ENCODE measurements at regions not wholly inside any gene's neighbourhood (a gene's known extent, or its start where the extent isn't known, plus 50 kb on each side); places are given as distances from the start of the nearest gene placed in this dataset.

GRCh38 chr6:210778-211374 lies 81.4 kb upstream of the DUSP22 start:
- TF ChIP-seq POLR2A (IDR thresholded peaks at IDR 0.05) (no peak), CTCF (IDR thresholded peaks at IDR 0.05) (no peak), POLR2AphosphoS5 (IDR thresholded peaks at IDR 0.05) (no peak)
- Histone ChIP-seq H3K9me3 (peaks cover 0 to 8% of the 10 kb centered on the region in 2 donors), H3K36me3 (no peaks in the 10 kb centered on the region), H3K4me3 (no peak overlapping the region), H3K27ac (no peak overlapping the region), H3K27me3 (peaks cover 0 to 30% of the 10 kb centered on the region in 2 donors), H3K4me1 (no peaks in the 10 kb centered on the region)
- no peak for DNase-seq (ENCODE audit: low spot score in 2 of 2)
- intact Hi-C loops (cut with DNase I; ENCODE audit: low total_unique reads) = no loop called here

GRCh38 chr6:211871-212497 lies 80.3 kb upstream of the DUSP22 start:
- intact Hi-C loops (cut with DNase I; ENCODE audit: low total_unique reads) = no loop called here
- Histone ChIP-seq H3K27ac (no peak overlapping the region), H3K4me1 (no peaks in the 10 kb centered on the region), H3K27me3 (peaks cover 0 to 30% of the 10 kb centered on the region in 2 donors), H3K9me3 (peaks cover 0 to 8% of the 10 kb centered on the region in 2 donors), H3K36me3 (no peaks in the 10 kb centered on the region), H3K4me3 (no peak overlapping the region)
- DNase-seq (ENCODE audit: low spot score in 2 of 2) = no peak
- TF ChIP-seq POLR2A (IDR thresholded peaks at IDR 0.05) (no peak), CTCF (IDR thresholded peaks at IDR 0.05) (no peak), POLR2AphosphoS5 (IDR thresholded peaks at IDR 0.05) (no peak)

GRCh38 chr6:213284-213683 lies 79.0 kb upstream of the DUSP22 start:
- DNase-seq (ENCODE audit: low spot score in 2 of 2) = no peak
- Histone ChIP-seq H3K27ac (no peak overlapping the region), H3K4me1 (no peaks in the 10 kb centered on the region), H3K4me3 (no peak overlapping the region), H3K36me3 (no peaks in the 10 kb centered on the region), H3K27me3 (peaks cover 0 to 30% of the 10 kb centered on the region in 2 donors), H3K9me3 (peaks cover 0 to 8% of the 10 kb centered on the region in 2 donors)
- TF ChIP-seq CTCF (IDR thresholded peaks at IDR 0.05) = no peak
- TF ChIP-seq POLR2A (IDR thresholded peaks at IDR 0.05) = no peak
- no peak for TF ChIP-seq POLR2AphosphoS5 (IDR thresholded peaks at IDR 0.05)
- intact Hi-C loops (cut with DNase I; ENCODE audit: low total_unique reads) = no loop called here

GRCh38 chr6:214428-214827 lies 77.9 kb upstream of the DUSP22 start:
- no peak for DNase-seq (ENCODE audit: low spot score in 2 of 2)

More at GRCh38 chr6:214428-214827, 77.9 kb upstream of the DUSP22 start:
- H3K36me3 ChIP-seq = no peaks in the 10 kb centered on the region
- peaks cover 0 to 27% of the 10 kb centered on the region in 2 donors for H3K27me3 ChIP-seq
- no peaks in the 10 kb centered on the region for H3K4me1 ChIP-seq
- no peak for TF ChIP-seq CTCF (IDR thresholded peaks at IDR 0.05)
- no peak for TF ChIP-seq POLR2AphosphoS5 (IDR thresholded peaks at IDR 0.05)
- TF ChIP-seq POLR2A (IDR thresholded peaks at IDR 0.05) = no peak
- H3K9me3 ChIP-seq = peaks cover 0 to 8% of the 10 kb centered on the region in 2 donors
- H3K27ac ChIP-seq = no peak overlapping the region
- H3K4me3 ChIP-seq = no peak overlapping the region
- intact Hi-C loops (cut with DNase I; ENCODE audit: low total_unique reads) = no loop called here

Data from breast epithelium (tissue), 4 donors.